Hematopoietic multipotent progenitor cell treated with erythropoietin and hydrocortisone succinate and interleukin-3 and kit ligand, for 17 days (in vitro differentiated cells): ENCODE measurements at regions not wholly inside any gene's neighbourhood (a gene's known extent, or its start where the extent isn't known, plus 50 kb on each side); places are given as distances from the start of the nearest gene placed in this dataset.
"Not testable (repeated sequence)": the region's sequence is repeated elsewhere in the genome, so short reads cannot be mapped to it uniquely, and the experiment has no call there.

Source experiments
- DNase-seq: peaks from one replicate; pipeline ENCODE4 v3.0.0-alpha.2; 2015; ENCODE audit warnings: low spot score

- DNase-seq, result no peak
Observed at GRCh38 chr7:41428381-41428780, 274.5 kb downstream of the INHBA start.

- DNase-seq, result no peak
Observed at GRCh38 chr7:41425926-41426325, 277.0 kb downstream of the INHBA start.

- DNase-seq, result no peak
Observed at GRCh38 chr7:41421056-41421455, 281.8 kb downstream of the INHBA start.

DNA sequence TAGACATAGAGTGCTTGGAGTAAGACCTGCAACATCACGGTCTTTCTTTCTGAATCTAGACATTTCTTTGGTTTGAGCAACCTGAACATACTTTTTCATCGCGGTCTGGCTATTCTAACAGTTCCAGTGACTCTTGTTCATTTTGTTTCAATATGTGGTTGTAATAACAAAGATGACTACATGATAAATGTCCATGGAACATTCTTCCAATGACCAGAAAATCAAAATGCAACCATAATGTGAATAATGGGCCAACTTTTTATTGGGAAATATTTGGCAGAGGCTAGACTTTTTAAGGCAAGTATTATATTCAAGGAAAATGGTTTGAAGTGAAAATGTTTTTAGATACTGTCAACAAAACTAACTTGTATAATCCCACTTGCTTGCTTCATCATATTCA is 282.5 kb downstream of the INHBA start:
- no peak for DNase-seq

- DNase-seq, result no peak
Observed at GRCh38 chr7:41418337-41418736, 284.6 kb downstream of the INHBA start.

GRCh38 chr7:41416208-41416595 is 286.7 kb downstream of the INHBA start:
- DNase-seq, result no peak

GRCh38 chr7:41415471-41416207 is 287.3 kb downstream of the INHBA start:
- no peak for DNase-seq

GRCh38 chr7:41415051-41415450 is 287.8 kb downstream of the INHBA start:
- no peak for DNase-seq

- no peak for DNase-seq
Observed at GRCh38 chr7:41404375-41405074, 298.4 kb downstream of the INHBA start.

GRCh38 chr7:41403291-41403690 is 299.6 kb downstream of the INHBA start:
- no peak for DNase-seq

DNA sequence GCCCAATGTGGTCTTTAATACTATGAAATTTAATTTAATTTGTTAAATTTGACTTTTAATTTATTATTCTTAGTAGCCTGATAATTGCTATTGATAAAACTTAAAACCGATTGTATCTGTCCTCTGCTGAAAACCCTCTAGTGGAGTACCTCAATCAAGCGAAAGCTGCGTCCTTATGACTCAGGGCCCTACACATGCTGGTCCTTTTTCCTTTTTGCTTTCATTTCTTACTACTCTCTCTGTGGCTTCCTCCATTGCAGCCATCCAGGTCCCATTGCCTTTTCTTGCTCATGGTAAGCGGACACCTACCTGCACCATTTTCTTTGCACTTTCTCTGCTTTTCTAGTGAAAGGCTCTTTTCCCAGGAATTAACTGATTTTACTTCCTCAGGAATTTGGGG is 301.1 kb downstream of the INHBA start:
- DNase-seq, result no peak

DNA sequence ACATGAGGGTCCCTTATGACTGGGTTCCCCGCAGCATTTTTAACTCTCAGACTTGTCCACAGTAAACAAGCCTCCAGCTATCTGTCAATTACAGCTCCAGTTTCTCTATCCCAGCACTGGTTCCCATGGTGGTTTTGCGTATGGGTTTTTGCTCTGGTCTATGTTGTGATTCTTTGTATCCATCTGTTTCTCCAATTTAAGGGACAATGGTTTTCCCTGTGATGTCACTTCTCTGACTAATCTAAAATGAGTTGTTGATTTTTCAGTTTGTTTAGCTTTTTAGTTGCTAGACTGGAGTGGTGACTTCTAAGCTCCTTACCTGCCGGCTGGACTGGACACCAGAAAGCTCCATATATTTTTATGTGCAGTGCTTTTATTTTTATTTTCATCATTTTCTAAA is 303.7 kb downstream of the INHBA start:
- DNase-seq, result no peak

DNA sequence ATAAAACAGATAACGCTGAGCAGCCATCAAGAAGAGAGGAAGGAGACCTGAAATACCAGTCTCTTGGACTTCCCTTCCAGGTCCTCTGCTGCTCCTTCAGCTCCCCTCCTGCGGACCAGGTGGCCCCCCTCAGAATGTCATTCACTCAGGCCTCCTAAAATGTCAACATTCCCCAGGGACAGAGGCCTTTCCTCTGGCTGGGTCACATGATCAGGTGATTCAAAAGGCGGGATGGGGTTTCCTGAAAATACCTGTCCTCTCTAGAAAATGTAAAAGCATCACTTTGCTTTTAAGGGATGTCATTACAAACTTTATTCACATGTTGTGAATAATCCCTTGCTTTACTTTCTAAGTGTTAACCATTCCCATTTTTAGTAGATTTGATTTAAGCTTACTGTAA is 311.1 kb downstream of the INHBA start:
- DNase-seq, result no peak

- not testable (repeated sequence) for DNase-seq
Observed at GRCh38 chr7:41388933-41389332, 314.0 kb downstream of the INHBA start.

- no peak for DNase-seq
Observed at GRCh38 chr7:41385996-41386395, 316.9 kb downstream of the INHBA start.

- no peak for DNase-seq
Observed at GRCh38 chr7:41384418-41384817, 318.5 kb downstream of the INHBA start.

GRCh38 chr7:41383596-41383995 is 319.3 kb downstream of the INHBA start:
- DNase-seq, result no peak

DNA sequence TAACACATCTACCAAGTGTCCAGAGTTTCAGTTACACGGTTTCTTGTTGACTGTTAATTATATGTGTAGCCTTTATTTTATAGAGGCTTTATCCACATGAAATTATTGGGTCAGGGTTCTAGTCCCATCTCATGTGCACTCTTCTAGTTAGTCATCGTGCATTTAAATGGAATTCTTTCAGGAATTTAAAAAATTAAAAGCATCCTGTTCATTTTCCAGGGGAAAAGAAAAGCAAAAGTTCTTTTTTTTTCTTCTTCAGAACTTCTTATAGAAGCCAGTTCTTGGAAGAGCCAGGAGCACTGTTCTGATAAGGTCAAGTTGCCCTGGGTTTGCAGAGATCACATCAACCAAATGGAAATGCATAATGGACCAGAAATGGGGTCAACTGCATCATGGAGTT is 324.7 kb downstream of the INHBA start:
- no peak for DNase-seq

GRCh38 chr7:41375582-41375981 is 327.3 kb downstream of the INHBA start:
- no peak for DNase-seq

DNA sequence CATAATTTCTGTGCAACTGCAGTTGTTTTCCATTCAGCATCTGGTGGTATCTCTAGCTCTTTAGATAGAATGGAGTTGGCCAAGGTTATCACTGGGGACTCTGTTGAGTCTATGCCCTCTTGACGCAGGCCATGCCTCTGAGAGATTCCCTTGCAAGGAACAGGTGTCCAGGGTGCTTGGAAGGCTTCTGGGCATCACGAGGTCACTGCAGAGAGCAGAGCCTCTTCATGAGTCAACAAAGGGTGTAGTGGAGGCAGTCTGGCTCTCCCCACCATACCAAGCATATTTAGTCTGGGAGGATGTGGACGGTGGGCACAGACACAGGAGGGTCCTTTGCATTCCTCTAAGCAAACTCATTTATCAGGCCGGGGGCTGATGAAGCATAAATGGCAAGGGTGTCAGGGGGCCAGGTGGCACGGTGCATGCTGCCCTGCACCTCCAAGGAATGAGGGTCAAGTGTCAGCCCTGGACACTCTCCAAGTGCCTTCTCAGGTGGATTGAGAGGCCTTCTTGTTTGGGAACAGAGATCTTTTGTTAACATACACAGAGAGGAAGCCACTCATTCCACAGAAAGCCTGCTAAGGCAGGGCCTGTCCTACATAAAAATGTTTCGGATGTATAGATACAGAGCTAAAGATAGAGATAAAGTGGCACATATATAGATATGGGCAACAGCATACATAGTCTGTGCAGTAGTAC is 328.6 kb downstream of the INHBA start:
- no peak for DNase-seq

- no peak for DNase-seq
Observed at GRCh38 chr7:41367967-41368882, 334.7 kb downstream of the INHBA start.

- no peak for DNase-seq
Observed at GRCh38 chr7:41351091-41351490, 351.8 kb downstream of the INHBA start.
